H1 (cell line): ENCODE measurements at regions not wholly inside any gene's neighbourhood (a gene's known extent, or its start where the extent isn't known, plus 50 kb on each side); places are given as distances from the start of the nearest gene placed in this dataset.

ENCODE experiments used
- CTCF ChIA-PET: fragments of 300-600 bp; sonication (Branson Sonifier 250); formaldehyde crosslinking; loops from one replicate; lab custom pipeline; 2021; ENCODE audit not compliant: partially characterized antibody; lab: Charles Lee
- POLR2A ChIA-PET: fragments of 300-600 bp; sonication (Branson Sonifier 250); formaldehyde crosslinking; loops from one replicate; lab custom pipeline; 2021; ENCODE audit warnings: inconsistent platforms; ENCODE audit not compliant: partially characterized antibody; lab: Charles Lee
- DNase-seq, 2 experiments: peaks; one replicate each; pipeline versions ENCODE4 v3.0.0 to v3.0.0-alpha.2; 2010 to 2022; ENCODE audit warnings: low spot score in 2 of 2, low read depth in 1 of 2, mixed read lengths in 1 of 2
- FAIRE-seq: peaks from 2 replicates; lab custom pipeline; 2011; peaks lifted over from hg19 to GRCh38; lab: Jason Lieb, UNC
- H2AFZ ChIP-seq: 2 replicates; pipeline ENCODE4 v1.8.1; 2012; ENCODE audit warnings: low read length, inconsistent platforms
- H2AK5ac ChIP-seq: 2 replicates; pipeline ENCODE4 v1.6.1; 2013; ENCODE audit warnings: low read depth, low read length
- H2BK120ac ChIP-seq: replicated peaks from 2 replicates; pipeline ENCODE3; 2013; ENCODE audit warnings: low read depth, low read length, inconsistent platforms
- H2BK12ac ChIP-seq: 2 replicates; pipeline ENCODE4 v1.6.1; 2013; ENCODE audit warnings: low read depth, low read length
- H2BK15ac ChIP-seq: 2 replicates; pipeline ENCODE4 v1.6.1; 2013; ENCODE audit warnings: low read length
- H2BK20ac ChIP-seq: 2 replicates; pipeline ENCODE4 v1.6.1; 2013; ENCODE audit warnings: low read length
- H2BK5ac ChIP-seq: 2 replicates; pipeline ENCODE4 v1.6.1; 2013; ENCODE audit warnings: low read depth, low read length
- H3K14ac ChIP-seq: 2 replicates; pipeline ENCODE4 v1.6.1; 2013; ENCODE audit warnings: inconsistent platforms; ENCODE audit not compliant: insufficient read length
- H3K18ac ChIP-seq: 2 replicates; pipeline ENCODE4 v1.6.1; 2013; ENCODE audit warnings: low read length; ENCODE audit errors: extremely low read depth
- H3K23ac ChIP-seq: 2 replicates; pipeline ENCODE4 v1.6.1; 2013; ENCODE audit warnings: inconsistent platforms; ENCODE audit not compliant: insufficient read length
- H3K23me2 ChIP-seq: 2 replicates; pipeline ENCODE4 v1.6.1; 2013; ENCODE audit warnings: low read depth, low read length
- H3K27ac ChIP-seq: 2 replicates; pipeline ENCODE4 v1.6.1; 2011; ENCODE audit warnings: low read depth, low read length, inconsistent platforms
- H3K27me3 ChIP-seq, 4 experiments: replicated peaks in 1 of 4; 1 replicate in 1 of 4; 2 replicates in 3 of 4; pipeline versions ENCODE4 v1.6.1 to v1.8.1; 2011 to 2013; ENCODE audit warnings: low read length in 3 of 4, mild to moderate bottlenecking in 3 of 4, inconsistent platforms in 2 of 4, mixed read lengths in 2 of 4, moderate library complexity in 1 of 4; ENCODE audit not compliant: control insufficient read depth in 3 of 4, insufficient read depth in 3 of 4; ENCODE audit errors: extremely low read depth in 1 of 4
- H3K36me3 ChIP-seq, 4 experiments: 2 replicates each; pipeline versions ENCODE4 v1.6.1 to v1.8.1; 2011 to 2013; ENCODE audit warnings: mild to moderate bottlenecking in 4 of 4, low read length in 3 of 4, moderate library complexity in 2 of 4, control low read depth in 1 of 4, inconsistent platforms in 1 of 4; ENCODE audit not compliant: insufficient read depth in 4 of 4, control insufficient read depth in 2 of 4
- H3K4ac ChIP-seq: replicated peaks from 2 replicates; pipeline ENCODE3; 2013; ENCODE audit warnings: low read length, low read depth, mixed read lengths, inconsistent platforms; ENCODE audit not compliant: insufficient read length
- H3K4me1 ChIP-seq, 4 experiments: replicated peaks in 1 of 4; 1 replicate in 1 of 4; 2 replicates in 3 of 4; pipeline versions ENCODE4 v1.6.1 to v1.8.1; 2011 to 2013; ENCODE audit warnings: low read length in 3 of 4, inconsistent platforms in 2 of 4, mixed read lengths in 1 of 4; ENCODE audit not compliant: insufficient read depth in 4 of 4, control insufficient read depth in 3 of 4
- H3K4me2 ChIP-seq, 2 experiments: 2 replicates each; pipeline versions ENCODE4 v1.6.1 to v1.8.1; 2011 to 2013; ENCODE audit warnings: low read depth in 2 of 2, low read length in 2 of 2, control low read depth in 1 of 2, inconsistent platforms in 1 of 2, mild to moderate bottlenecking in 1 of 2; ENCODE audit not compliant: insufficient read depth in 1 of 2
- H3K4me3 ChIP-seq, 4 experiments: fragments of 200-600, 300-600 bp in 1 of 4; sonication (generic), shearing (Covaris generic), sonication (Bioruptor Twin) in 1 of 4; 2 replicates each; pipeline versions ENCODE4 v1.5.1 to v1.8.1; 2011 to 2016; ENCODE audit warnings: low read length in 4 of 4, low read depth in 3 of 4, control low read depth in 2 of 4, inconsistent platforms in 2 of 4, mild to moderate bottlenecking in 2 of 4, mixed read lengths in 1 of 4, moderate library complexity in 1 of 4; ENCODE audit not compliant: insufficient read depth in 2 of 4; ENCODE audit errors: extremely low read depth in 1 of 4
- H3K56ac ChIP-seq: replicated peaks from 2 replicates; pipeline ENCODE3; 2013; ENCODE audit warnings: low read depth, mild to moderate bottlenecking, mixed read lengths, low read length, inconsistent platforms; ENCODE audit not compliant: insufficient read length
- H3K79me1 ChIP-seq: 2 replicates; pipeline ENCODE4 v1.6.1; 2013; ENCODE audit warnings: low read depth, low read length, control low read depth
- H3K79me2 ChIP-seq, 2 experiments: 2 replicates each; pipeline versions ENCODE4 v1.6.1 to v1.8.1; 2012 to 2013; ENCODE audit warnings: low read length in 2 of 2, mild to moderate bottlenecking in 2 of 2, inconsistent platforms in 1 of 2; ENCODE audit not compliant: insufficient read depth in 2 of 2, control insufficient read depth in 1 of 2
- H3K9ac ChIP-seq, 4 experiments: replicated peaks in 1 of 4; 1 replicate in 1 of 4; 2 replicates in 3 of 4; pipeline versions ENCODE4 v1.6.1 to v1.8.1; 2011 to 2013; ENCODE audit warnings: low read depth in 3 of 4, low read length in 3 of 4, control low read depth in 2 of 4, mild to moderate bottlenecking in 2 of 4, moderate library complexity in 2 of 4, inconsistent platforms in 1 of 4; ENCODE audit errors: extremely low read depth in 1 of 4
- H3K9me3 ChIP-seq, 2 experiments: 2 replicates each; pipeline versions ENCODE4 v1.6.1 to v1.8.1; 2012 to 2013; ENCODE audit warnings: mild to moderate bottlenecking in 2 of 2, moderate library complexity in 2 of 2, control low read depth in 1 of 2, inconsistent platforms in 1 of 2, low read depth in 1 of 2, low read length in 1 of 2, mixed read lengths in 1 of 2; ENCODE audit not compliant: insufficient read depth in 2 of 2
- H4K20me1 ChIP-seq, 2 experiments: replicated peaks in 1 of 2; 2 replicates each; pipeline versions ENCODE3 to v1.8.1; 2011 to 2013; ENCODE audit warnings: inconsistent platforms in 2 of 2, low read length in 2 of 2, mild to moderate bottlenecking in 1 of 2; ENCODE audit not compliant: insufficient read depth in 2 of 2, control insufficient read depth in 1 of 2
- H4K5ac ChIP-seq: 2 replicates; pipeline ENCODE4 v1.6.1; 2013; ENCODE audit warnings: low read length, low read depth, mixed read lengths, inconsistent platforms; ENCODE audit not compliant: insufficient read length
- H4K8ac ChIP-seq: 2 replicates; pipeline ENCODE4 v1.8.0; 2013; ENCODE audit warnings: mild to moderate bottlenecking, moderate library complexity, low read length, inconsistent platforms; ENCODE audit not compliant: insufficient read depth; ENCODE audit errors: extremely low read depth
- H4K91ac ChIP-seq: replicated peaks from 2 replicates; pipeline ENCODE3; 2013; ENCODE audit warnings: low read length, mixed read lengths, inconsistent platforms; ENCODE audit not compliant: insufficient read length
- HDAC2 ChIP-seq, 2 experiments: fragments of 300-600 bp in 1 of 2; sonication (generic) in 1 of 2; IDR thresholded peaks; 2 replicates each; pipeline ENCODE4 v1.6.1; 2011 to 2012; ENCODE audit warnings: low read depth in 2 of 2, low read length in 2 of 2, mild to moderate bottlenecking in 2 of 2, moderate library complexity in 2 of 2, borderline replicate concordance in 1 of 2, inconsistent platforms in 1 of 2
- JUN ChIP-seq: IDR thresholded peaks from 2 replicates; pipeline ENCODE4 v1.6.1; 2011; ENCODE audit warnings: low read depth, mild to moderate bottlenecking, improper control_type of control experiment, low read length
- JUND ChIP-seq: IDR thresholded peaks from 2 replicates; pipeline ENCODE4 v1.6.1; 2011; ENCODE audit warnings: mild to moderate bottlenecking, improper control_type of control experiment, low read length
- KDM4A ChIP-seq: IDR thresholded peaks from one replicate; pipeline ENCODE4 v1.7.1; 2012; ENCODE audit warnings: low read depth, mild to moderate bottlenecking, moderate library complexity, low read length, inconsistent platforms; ENCODE audit not compliant: severe bottlenecking
- WGBS, 2 experiments: shearing (Covaris generic) in 1 of 2; methylation state at CpG; one replicate each; pipeline versions ENCODE4 v1.1.6 to v1.1.7; 2013 to 2015; ENCODE audit warnings: low lambda C conversion rate in 2 of 2, mixed read lengths in 2 of 2, inconsistent platforms in 1 of 2, low coverage in 1 of 2, missing lambda C conversion rate in 1 of 2; ENCODE audit not compliant: insufficient replicate concordance in 2 of 2, insufficient coverage in 1 of 2, insufficient read length in 1 of 2; ENCODE audit errors: extremely low coverage in 1 of 2, missing lambda C conversion rate in 1 of 2; 5-methylcytosine and 5-hydroxymethylcytosine counted together

GRCh38 chr16:64858076-64858475 lies 263.8 kb downstream of the CDH11 start:
- no peak overlapping the region for H2AK5ac ChIP-seq
- no peak overlapping the region for H4K91ac ChIP-seq
- CTCF ChIA-PET = no interaction called here
- no peak overlapping the region for H3K4ac ChIP-seq
- 100% methylated on average over 1 of the region's 1 CpG; no CpG with 5 or more reads in 1 of the 2 experiments for WGBS, 2 experiments
- no peaks in the 10 kb centered on the region for H3K4me1 ChIP-seq
- no peak overlapping the region for H4K5ac ChIP-seq
- H3K4me2 ChIP-seq = no peak overlapping the region
- H3K27me3 ChIP-seq = no peaks in the 10 kb centered on the region
- no peak overlapping the region for H2BK120ac ChIP-seq
- no peak overlapping the region for H3K9ac ChIP-seq
- no peaks in the 10 kb centered on the region for H3K79me1 ChIP-seq
- H3K4me3 ChIP-seq = no peak overlapping the region
- H2BK20ac ChIP-seq = no peak overlapping the region
- no peak overlapping the region for H3K56ac ChIP-seq
- H2BK15ac ChIP-seq = no peak overlapping the region
- H3K9me3 ChIP-seq = no peaks in the 10 kb centered on the region
- H3K14ac ChIP-seq = no peak overlapping the region
- H3K18ac ChIP-seq = no peak overlapping the region
- no peak for FAIRE-seq
- TF ChIP-seq JUN = no peak
- no peak for TF ChIP-seq JUND
- no peak for TF ChIP-seq KDM4A
- no peak for TF ChIP-seq HDAC2 (IDR thresholded peaks at IDR 0.05; ENCODE audit: borderline replicate concordance in 1 of 2, low read depth in 2 of 2, low read length in 2 of 2)
- H3K36me3 ChIP-seq = no peaks in the 10 kb centered on the region
- H2BK5ac ChIP-seq = no peak overlapping the region
- no peaks in the 10 kb centered on the region for H3K79me2 ChIP-seq
- no peak overlapping the region for H3K23ac ChIP-seq
- H2BK12ac ChIP-seq = no peak overlapping the region
- H3K27ac ChIP-seq = no peak overlapping the region
- no peaks in the 10 kb centered on the region for H3K23me2 ChIP-seq
- DNase-seq = no peak
- POLR2A ChIA-PET = no interaction called here
- H4K20me1 ChIP-seq = no peaks in the 10 kb centered on the region
- no peak overlapping the region for H4K8ac ChIP-seq
- no peak overlapping the region for H2AFZ ChIP-seq
